Ovary (tissue), 7 donors: ENCODE measurements at regions not wholly inside any gene's neighbourhood (a gene's known extent, or its start where the extent isn't known, plus 50 kb on each side); places are given as distances from the start of the nearest gene placed in this dataset.

ENCODE experiments used
- DNase-seq, 5 donors: peaks; one replicate each; pipeline ENCODE4 v3.0.0-alpha.2; 2019 to 2020
- H3K27ac ChIP-seq, 2 donors: fragments of 200-600 bp; one replicate each; pipeline versions ENCODE4 v1.5.1 to v1.8.0; 2019 to 2022
- H3K27me3 ChIP-seq: fragments of 200-600 bp; one replicate; pipeline ENCODE4 v1.8.0; 2022
- H3K36me3 ChIP-seq: fragments of 200-600 bp; sonication (generic); one replicate; pipeline ENCODE4 v1.5.1; 2019
- H3K4me1 ChIP-seq: one replicate; pipeline ENCODE4 v1.8.1; 2013; ENCODE audit warnings: mild to moderate bottlenecking, moderate library complexity; ENCODE audit not compliant: insufficient read depth
- H3K4me3 ChIP-seq: fragments of 200-600 bp; sonication (generic); one replicate; pipeline ENCODE4 v1.5.1; 2017
- H3K9me3 ChIP-seq, 2 donors: fragments of 200-600 bp in 1 of 2; sonication (generic) in 1 of 2; one replicate each; pipeline versions ENCODE4 v1.5.1 to v1.8.1; 2013 to 2019; ENCODE audit warnings: mild to moderate bottlenecking in 1 of 2, moderate library complexity in 1 of 2
- EP300 ChIP-seq: sonication (generic); formaldehyde crosslinking; IDR thresholded peaks from one replicate; pipeline ENCODE4 v1.6.1; 2017; ENCODE audit warnings: antibody characterized with exemption
- POLR2A ChIP-seq: fragments of 450-650 bp; IDR thresholded peaks from one replicate; pipeline ENCODE4 v1.6.1; 2017; ENCODE audit warnings: antibody characterized with exemption, mild to moderate bottlenecking, moderate library complexity
- WGBS, 3 donors: extraction: QIAGEN DNeasy Blood & Tissue Kit in 1 of 3; methylation state at CpG; one replicate each; pipeline versions ENCODE4 v1.1.5 to v1.1.7; 2013 to 2017; 5-methylcytosine and 5-hydroxymethylcytosine counted together
- intact Hi-C, 4 donors: fragments of 100-400 bp; cut with DNase I; formaldehyde crosslinking; loops; one replicate each; pipeline versions ENCODE4 v1.11.0 to v1.15.1; 2022 to 2023
- TF ChIP-seq, protein P1 (sequence below), 3 donors: fragments of 450-650 bp in 2 of 3; fragments of 200-600 bp in 1 of 3; IDR thresholded peaks; one replicate each; pipeline versions ENCODE4 v1.5.1 to v1.8.0; 2016 to 2022; ENCODE audit warnings: antibody characterized with exemption in 3 of 3, mild to moderate bottlenecking in 1 of 3
- donor health status: DM: no; HTN: no; CAD: no; lungs with moderate emphysema.
- donor health status: DM: no; HTN: no; CAD: no.
- donor health status: Bipolar disorder and iron deficiency.
- donor health status: DM: no; HTN: no; CAD: no.
- donor health status: DM: yes; HTN: yes; CAD: no.

GRCh38 chr13:112210371-112210770, 143.4 kb downstream of the SOX1 start:
- no peaks in the 10 kb centered on the region for H3K27me3 ChIP-seq
- no peaks in the 10 kb centered on the region for H3K4me1 ChIP-seq
- DNase-seq: no peak
- no peak overlapping the region for H3K4me3 ChIP-seq
- H3K9me3 ChIP-seq: no peaks in the 10 kb centered on the region
- 52 to 57% (median 55%) methylated on average over 11 of the region's 11 CpGs for WGBS, 3 donors
- intact Hi-C loops: no loop called here
- no peaks in the 10 kb centered on the region for H3K36me3 ChIP-seq
- no peak overlapping the region for H3K27ac ChIP-seq
- TF ChIP-seq, protein P1, sequence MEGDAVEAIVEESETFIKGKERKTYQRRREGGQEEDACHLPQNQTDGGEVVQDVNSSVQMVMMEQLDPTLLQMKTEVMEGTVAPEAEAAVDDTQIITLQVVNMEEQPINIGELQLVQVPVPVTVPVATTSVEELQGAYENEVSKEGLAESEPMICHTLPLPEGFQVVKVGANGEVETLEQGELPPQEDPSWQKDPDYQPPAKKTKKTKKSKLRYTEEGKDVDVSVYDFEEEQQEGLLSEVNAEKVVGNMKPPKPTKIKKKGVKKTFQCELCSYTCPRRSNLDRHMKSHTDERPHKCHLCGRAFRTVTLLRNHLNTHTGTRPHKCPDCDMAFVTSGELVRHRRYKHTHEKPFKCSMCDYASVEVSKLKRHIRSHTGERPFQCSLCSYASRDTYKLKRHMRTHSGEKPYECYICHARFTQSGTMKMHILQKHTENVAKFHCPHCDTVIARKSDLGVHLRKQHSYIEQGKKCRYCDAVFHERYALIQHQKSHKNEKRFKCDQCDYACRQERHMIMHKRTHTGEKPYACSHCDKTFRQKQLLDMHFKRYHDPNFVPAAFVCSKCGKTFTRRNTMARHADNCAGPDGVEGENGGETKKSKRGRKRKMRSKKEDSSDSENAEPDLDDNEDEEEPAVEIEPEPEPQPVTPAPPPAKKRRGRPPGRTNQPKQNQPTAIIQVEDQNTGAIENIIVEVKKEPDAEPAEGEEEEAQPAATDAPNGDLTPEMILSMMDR (IDR thresholded peaks at IDR 0.05): no peak
- no peak for TF ChIP-seq EP300
- no peak for TF ChIP-seq POLR2A

DNA sequence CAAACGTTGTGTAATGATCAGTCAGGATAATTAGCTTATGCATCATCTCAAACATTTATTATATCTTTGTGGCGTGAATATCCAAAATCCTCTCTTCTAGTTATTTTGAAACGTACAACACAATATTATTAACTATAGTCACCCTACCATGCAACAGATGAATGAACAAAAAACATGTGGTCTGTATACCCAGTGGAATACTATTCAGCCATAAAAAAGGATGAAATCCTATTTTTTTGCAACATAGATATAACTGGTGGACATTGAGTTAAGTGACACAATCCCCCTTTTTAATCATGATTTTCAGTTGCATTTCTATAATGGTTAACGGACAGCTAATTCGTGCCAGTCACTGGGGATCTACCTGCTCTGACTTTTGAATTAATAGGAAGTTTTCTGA, 145.6 kb downstream of the SOX1 start:
- TF ChIP-seq EP300: no peak
- no peak for TF ChIP-seq POLR2A
- TF ChIP-seq, protein P1 (IDR thresholded peaks at IDR 0.05): no peak
- no peaks in the 10 kb centered on the region for H3K36me3 ChIP-seq
- H3K27ac ChIP-seq: no peak overlapping the region
- H3K27me3 ChIP-seq: no peaks in the 10 kb centered on the region
- no peak for DNase-seq
- H3K4me3 ChIP-seq: no peak overlapping the region
- intact Hi-C loops: no loop called here
- no peaks in the 10 kb centered on the region for H3K9me3 ChIP-seq
- no peaks in the 10 kb centered on the region for H3K4me1 ChIP-seq
- WGBS, 3 donors: 79 to 84% (median 84%) methylated on average over 5 of the region's 5 CpGs

DNA sequence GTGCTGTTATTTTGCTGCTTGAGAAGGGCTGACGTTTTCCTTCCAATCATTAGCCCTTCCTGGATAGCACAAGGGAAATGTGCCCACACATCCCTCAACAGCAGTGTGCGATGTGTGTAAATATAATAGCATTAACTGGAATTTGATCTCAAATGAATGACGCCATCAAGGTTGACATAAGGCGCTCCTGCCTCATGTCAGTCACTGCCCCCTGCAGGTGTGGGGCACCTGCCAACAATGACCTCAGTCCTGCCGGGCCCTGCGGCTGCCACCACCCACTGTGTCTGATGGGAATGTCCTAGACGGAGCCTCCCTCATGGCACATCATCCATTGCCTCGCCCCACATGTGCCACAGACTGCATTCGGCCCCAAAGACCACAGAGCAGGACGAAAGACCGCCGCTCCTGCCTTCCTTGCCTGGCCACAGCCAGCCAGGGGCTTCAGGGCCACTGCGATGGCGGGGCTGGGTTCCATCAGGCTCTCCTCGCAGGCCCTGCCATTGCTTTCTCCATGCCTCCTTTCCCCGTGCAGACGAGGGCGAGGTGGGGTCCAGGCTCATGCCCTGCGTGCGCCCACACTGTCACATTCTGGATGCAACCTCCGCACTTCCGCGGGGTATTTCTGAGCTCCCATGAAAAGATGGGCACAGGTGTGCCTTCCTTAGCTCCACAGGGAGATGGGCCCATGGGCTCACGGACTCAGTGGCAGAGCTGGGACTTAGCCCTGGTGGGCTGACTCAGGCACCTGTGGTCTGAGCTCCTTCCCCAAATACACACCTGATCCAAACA, 146.7 kb downstream of the SOX1 start:
- intact Hi-C loops: no loop called here
- H3K4me1 ChIP-seq: no peaks in the 10 kb centered on the region
- no peak overlapping the region for H3K4me3 ChIP-seq
- H3K36me3 ChIP-seq: no peaks in the 10 kb centered on the region
- H3K9me3 ChIP-seq: no peaks in the 10 kb centered on the region
- no peak for DNase-seq
- H3K27me3 ChIP-seq: no peaks in the 10 kb centered on the region
- no peak overlapping the region for H3K27ac ChIP-seq
- 78 to 89% (median 83%) methylated on average over 24 of the region's 24 CpGs for WGBS, 3 donors
- no peak for TF ChIP-seq POLR2A
- no peak for TF ChIP-seq EP300
- TF ChIP-seq, protein P1 (IDR thresholded peaks at IDR 0.05): no peak

- Histone ChIP-seq H3K27me3 (no peaks in the 10 kb centered on the region), H3K4me1 (no peaks in the 10 kb centered on the region), H3K9me3 (no peaks in the 10 kb centered on the region), H3K27ac (no peak overlapping the region), H3K4me3 (no peak overlapping the region), H3K36me3 (no peaks in the 10 kb centered on the region)
- intact Hi-C loops: no loop called here
- DNase-seq: no peak
- 19 to 31% (median 30%) methylated on average over 19 of the region's 19 CpGs for WGBS, 3 donors
- TF ChIP-seq EP300 (no peak), POLR2A (no peak)
- TF ChIP-seq, protein P1 (IDR thresholded peaks at IDR 0.05): no peak
These were observed 148.9 kb downstream of the SOX1 start for GRCh38 chr13:112215871-112216270.
